ENCODE measurements at regions not wholly inside any gene's neighbourhood (a gene's known extent, or its start where the extent isn't known, plus 50 kb on each side); places are given as distances from the start of the nearest gene placed in this dataset.

- TF ChIP-seq, protein P1, sequence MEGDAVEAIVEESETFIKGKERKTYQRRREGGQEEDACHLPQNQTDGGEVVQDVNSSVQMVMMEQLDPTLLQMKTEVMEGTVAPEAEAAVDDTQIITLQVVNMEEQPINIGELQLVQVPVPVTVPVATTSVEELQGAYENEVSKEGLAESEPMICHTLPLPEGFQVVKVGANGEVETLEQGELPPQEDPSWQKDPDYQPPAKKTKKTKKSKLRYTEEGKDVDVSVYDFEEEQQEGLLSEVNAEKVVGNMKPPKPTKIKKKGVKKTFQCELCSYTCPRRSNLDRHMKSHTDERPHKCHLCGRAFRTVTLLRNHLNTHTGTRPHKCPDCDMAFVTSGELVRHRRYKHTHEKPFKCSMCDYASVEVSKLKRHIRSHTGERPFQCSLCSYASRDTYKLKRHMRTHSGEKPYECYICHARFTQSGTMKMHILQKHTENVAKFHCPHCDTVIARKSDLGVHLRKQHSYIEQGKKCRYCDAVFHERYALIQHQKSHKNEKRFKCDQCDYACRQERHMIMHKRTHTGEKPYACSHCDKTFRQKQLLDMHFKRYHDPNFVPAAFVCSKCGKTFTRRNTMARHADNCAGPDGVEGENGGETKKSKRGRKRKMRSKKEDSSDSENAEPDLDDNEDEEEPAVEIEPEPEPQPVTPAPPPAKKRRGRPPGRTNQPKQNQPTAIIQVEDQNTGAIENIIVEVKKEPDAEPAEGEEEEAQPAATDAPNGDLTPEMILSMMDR (IDR thresholded peaks at IDR 0.05), result no peak
- TF ChIP-seq POLR2A (IDR thresholded peaks at IDR 0.05) (no peak), EP300 (IDR thresholded peaks at IDR 0.05) (no peak), POLR2AphosphoS5 (IDR thresholded peaks at IDR 0.05) (no peak)
Measured at GRCh38 chr18:53909668-53910067, 314.8 kb downstream of the MBD2 start.
